ENCODE measurements at regions not wholly inside any gene's neighbourhood (a gene's known extent, or its start where the extent isn't known, plus 50 kb on each side); places are given as distances from the start of the nearest gene placed in this dataset.

- no peak for TF ChIP-seq CTCF (IDR thresholded peaks at IDR 0.05; ENCODE audit: insufficient read depth, low read length)
- no peak for TF ChIP-seq GABPA (IDR thresholded peaks at IDR 0.05; ENCODE audit: low read depth)
- no peak for TF ChIP-seq REST (IDR thresholded peaks at IDR 0.05; ENCODE audit: insufficient replicate concordance, low read depth)
- TF ChIP-seq POLR2AphosphoS5 (IDR thresholded peaks at IDR 0.05; ENCODE audit: low read depth): no peak
- no peaks in the 10 kb centered on the region for H3K27me3 ChIP-seq (ENCODE audit: insufficient read depth, poor library complexity, severe bottlenecking)
- no peak overlapping the region for H3K4me3 ChIP-seq (replicated peaks; ENCODE audit: insufficient read depth, low read length)
- DNase-seq (ENCODE audit: low read depth in 1 of 2, low spot score in 1 of 2): no peak
- no peak overlapping the region for H3K27ac ChIP-seq (replicated peaks)
Observed at GRCh38 chr16:86013867-86014266, 114.9 kb downstream of the IRF8 start.

GRCh38 chr16:86015606-86016005 lies 116.6 kb downstream of the IRF8 start:
- no peak overlapping the region for H3K4me3 ChIP-seq (replicated peaks; ENCODE audit: insufficient read depth, low read length)
- DNase-seq (ENCODE audit: low read depth in 1 of 2, low spot score in 1 of 2): no peak
- H3K27me3 ChIP-seq (ENCODE audit: insufficient read depth, poor library complexity, severe bottlenecking): no peaks in the 10 kb centered on the region
- no peak overlapping the region for H3K27ac ChIP-seq (replicated peaks)
- TF ChIP-seq POLR2AphosphoS5 (IDR thresholded peaks at IDR 0.05; ENCODE audit: low read depth) (no peak), SPI1 (IDR thresholded peaks at IDR 0.05; ENCODE audit: borderline replicate concordance, low read depth) (no peak), CTCF (IDR thresholded peaks at IDR 0.05; ENCODE audit: insufficient read depth, low read length) (no peak), GABPA (IDR thresholded peaks at IDR 0.05; ENCODE audit: low read depth) (no peak), REST (IDR thresholded peaks at IDR 0.05; ENCODE audit: insufficient replicate concordance, low read depth) (no peak)

- TF ChIP-seq SPI1 (IDR thresholded peaks at IDR 0.05; ENCODE audit: borderline replicate concordance, low read depth) (no peak), CTCF (IDR thresholded peaks at IDR 0.05; ENCODE audit: insufficient read depth, low read length) (peak; percentile 14)
- H3K27me3 ChIP-seq (ENCODE audit: insufficient read depth, poor library complexity, severe bottlenecking): no peaks in the 10 kb centered on the region
- H3K4me3 ChIP-seq (replicated peaks; ENCODE audit: insufficient read depth, low read length): no peak overlapping the region
- no peak overlapping the region for H3K27ac ChIP-seq (replicated peaks)
- DNase-seq (ENCODE audit: low read depth in 1 of 2, low spot score in 1 of 2): peak in 1 of 2 experiments; percentile 7
Observed at GRCh38 chr16:86016201-86016965, 117.4 kb downstream of the IRF8 start.

- Histone ChIP-seq H3K4me3 (replicated peaks; ENCODE audit: insufficient read depth, low read length) (no peak overlapping the region), H3K27ac (replicated peaks) (peak overlapping the region; percentile 53), H3K27me3 (ENCODE audit: insufficient read depth, poor library complexity, severe bottlenecking) (no peaks in the 10 kb centered on the region)
- no peak for TF ChIP-seq POLR2AphosphoS5 (IDR thresholded peaks at IDR 0.05; ENCODE audit: low read depth)
- TF ChIP-seq CTCF (IDR thresholded peaks at IDR 0.05; ENCODE audit: insufficient read depth, low read length): no peak
- TF ChIP-seq GABPA (IDR thresholded peaks at IDR 0.05; ENCODE audit: low read depth): no peak
- DNase-seq (ENCODE audit: low read depth in 1 of 2, low spot score in 1 of 2): peak in 1 of 2 experiments; percentile 3
Observed at GRCh38 chr16:86018071-86018470, 119.1 kb downstream of the IRF8 start.

All from HL-60 (cell line).